ENCODE measurements at regions not wholly inside any gene's neighbourhood (a gene's known extent, or its start where the extent isn't known, plus 50 kb on each side); places are given as distances from the start of the nearest gene placed in this dataset.

- TF ChIP-seq ZFX (IDR thresholded peaks at IDR 0.05) (no peak), CTCF (conservative IDR thresholded peaks at IDR 0.05) (no peak)
- H3K27ac ChIP-seq, result no peak overlapping the region
Measured at GRCh38 chr2:207338220-207338607, 172.5 kb upstream of the KLF7 start.

- H3K27ac ChIP-seq, result no peak overlapping the region
- TF ChIP-seq CTCF (conservative IDR thresholded peaks at IDR 0.05) (no peak), ZFX (IDR thresholded peaks at IDR 0.05) (no peak)
Measured at GRCh38 chr2:207338610-207339009, 172.9 kb upstream of the KLF7 start.

GRCh38 chr2:207341112-207341750, 175.5 kb upstream of the KLF7 start:
- H3K27ac ChIP-seq, result no peak overlapping the region
- TF ChIP-seq ZFX (IDR thresholded peaks at IDR 0.05) (no peak), CTCF (conservative IDR thresholded peaks at IDR 0.05) (no peak)

GRCh38 chr2:207341804-207342203, 176.1 kb upstream of the KLF7 start:
- TF ChIP-seq CTCF (conservative IDR thresholded peaks at IDR 0.05) (no peak), ZFX (IDR thresholded peaks at IDR 0.05) (no peak)
- no peak overlapping the region for H3K27ac ChIP-seq

GRCh38 chr2:207344596-207345394, 179.0 kb upstream of the KLF7 start:
- peak overlapping the region; percentile 4; the same call in 1 of the 2 replicates for H3K27ac ChIP-seq

- TF ChIP-seq ZFX (IDR thresholded peaks at IDR 0.05), result no peak
- no peak for TF ChIP-seq CTCF (conservative IDR thresholded peaks at IDR 0.05)
- no peak overlapping the region for H3K27ac ChIP-seq
Measured at GRCh38 chr2:207351171-207351570, 178.6 kb upstream of the CREB1 start.

GRCh38 chr2:207352978-207353671, 176.6 kb upstream of the CREB1 start:
- TF ChIP-seq ZFX (IDR thresholded peaks at IDR 0.05) (no peak), CTCF (conservative IDR thresholded peaks at IDR 0.05) (no peak)
- no peak overlapping the region for H3K27ac ChIP-seq

Measured in C4-2B (cell line).